HG03135 (cell line): ENCODE measurements at regions not wholly inside any gene's neighbourhood (a gene's known extent, or its start where the extent isn't known, plus 50 kb on each side); places are given as distances from the start of the nearest gene placed in this dataset.

Experiments used
- ATAC-seq: cut with Tn5 transposase; IDR thresholded peaks from one replicate; pipeline ENCODE4 v1.9.1; 2021; ENCODE audit warnings: mild to moderate bottlenecking, moderate library complexity; ENCODE audit not compliant: unreplicated experiment

DNA sequence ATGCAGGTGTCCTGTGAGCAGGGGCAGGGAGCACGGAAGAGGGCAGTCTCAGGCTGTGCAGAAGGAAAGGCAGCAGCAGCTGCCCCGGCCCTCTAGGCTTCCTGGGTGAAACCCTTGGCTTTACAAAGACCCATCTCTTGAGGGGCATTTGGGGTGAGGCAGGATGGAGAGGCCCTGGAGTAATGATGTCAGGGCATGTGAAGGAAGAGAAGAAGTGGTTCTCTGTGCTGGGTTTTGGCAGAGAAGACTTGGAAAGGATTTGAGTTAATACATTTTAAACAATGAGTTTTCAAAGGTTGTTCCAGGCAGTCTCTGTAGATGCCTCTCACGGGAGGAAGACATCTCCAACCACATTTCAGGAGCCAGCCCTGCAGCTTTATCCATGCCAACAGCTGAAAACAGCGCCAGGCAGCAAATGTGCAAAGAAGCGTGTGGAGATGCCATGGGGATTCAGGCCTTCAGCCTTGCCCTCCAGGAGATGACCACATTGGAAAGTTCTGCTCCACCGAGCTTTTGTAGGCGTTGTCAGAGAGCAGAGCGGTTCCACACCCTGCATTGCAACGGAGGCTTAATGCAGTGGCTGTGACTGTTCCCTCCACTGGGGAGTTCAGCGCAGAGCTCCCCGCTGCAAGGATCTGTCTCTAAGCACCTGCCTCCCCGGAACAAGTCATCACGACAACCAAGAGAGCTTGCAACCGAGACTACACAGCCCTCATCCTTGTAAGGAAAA is 322.8 kb downstream of the UQCRFS1 start:
- ATAC-seq, result no peak

GRCh38 chr19:28887920-28888618 is 324.9 kb downstream of the UQCRFS1 start:
- ATAC-seq, result no peak

DNA sequence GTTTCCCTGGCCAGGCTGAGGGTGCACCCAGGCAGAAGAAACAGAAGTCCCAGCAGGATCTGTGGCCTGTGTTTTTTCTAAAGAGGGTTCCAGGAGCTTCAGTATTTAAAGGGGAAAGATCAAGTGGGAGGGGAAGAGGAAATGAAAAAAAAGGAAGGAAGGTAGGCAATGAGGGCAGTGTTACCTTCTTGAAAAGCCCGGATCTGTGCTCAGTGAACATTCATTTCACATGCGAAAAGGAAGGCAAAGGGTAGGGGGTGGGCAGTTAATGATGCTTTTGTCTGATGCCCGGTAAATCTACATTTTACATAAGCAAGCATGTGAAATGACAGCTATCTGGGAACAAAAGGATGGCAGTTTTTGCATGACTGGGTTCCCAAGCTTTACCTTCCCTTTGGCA is 326.2 kb downstream of the UQCRFS1 start:
- ATAC-seq, result no peak

- ATAC-seq, result no peak
Observed at GRCh38 chr19:28885965-28886364, 327.0 kb downstream of the UQCRFS1 start.

GRCh38 chr19:28884786-28885476 is 328.0 kb downstream of the UQCRFS1 start:
- no peak for ATAC-seq

GRCh38 chr19:28883241-28883693 is 329.7 kb downstream of the UQCRFS1 start:
- ATAC-seq, result no peak

- ATAC-seq, result no peak
Observed at GRCh38 chr19:28882818-28883217, 330.1 kb downstream of the UQCRFS1 start.

- ATAC-seq, result no peak
Observed at GRCh38 chr19:28881616-28882015, 331.3 kb downstream of the UQCRFS1 start.

DNA sequence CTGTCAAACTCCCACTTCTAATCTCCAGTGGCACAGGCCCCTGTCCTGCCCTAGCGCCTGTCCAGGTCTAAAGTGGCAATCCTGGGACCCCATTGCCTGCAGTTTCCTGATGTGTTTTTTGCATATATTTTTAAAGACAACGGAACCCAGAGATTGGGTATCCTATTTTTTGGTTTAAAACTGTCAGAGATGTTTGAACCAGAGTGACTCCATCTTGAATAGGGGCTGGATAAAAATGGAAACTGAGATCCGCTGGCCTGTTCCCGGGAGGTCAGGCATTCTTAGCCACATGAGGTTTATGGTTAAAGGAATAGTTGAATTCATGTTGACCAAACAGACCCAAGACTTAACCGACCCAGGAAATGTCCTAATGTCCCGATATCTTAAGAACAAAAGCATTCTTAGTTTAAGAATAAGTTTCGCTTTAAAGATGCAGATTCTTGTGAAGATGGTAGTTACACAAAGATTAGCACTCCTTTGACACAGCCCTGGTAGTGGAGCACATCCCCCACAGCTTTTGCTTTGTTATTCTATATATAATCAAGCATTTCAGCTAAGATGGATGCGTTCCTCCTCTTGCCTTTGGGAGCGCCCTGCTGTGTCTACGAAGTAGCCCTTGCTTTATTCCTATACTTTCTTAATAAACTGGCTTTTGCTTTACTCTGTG is 332.1 kb downstream of the UQCRFS1 start:
- no peak for ATAC-seq

- no peak for ATAC-seq
Observed at GRCh38 chr19:28878862-28879566, 333.9 kb downstream of the UQCRFS1 start.

DNA sequence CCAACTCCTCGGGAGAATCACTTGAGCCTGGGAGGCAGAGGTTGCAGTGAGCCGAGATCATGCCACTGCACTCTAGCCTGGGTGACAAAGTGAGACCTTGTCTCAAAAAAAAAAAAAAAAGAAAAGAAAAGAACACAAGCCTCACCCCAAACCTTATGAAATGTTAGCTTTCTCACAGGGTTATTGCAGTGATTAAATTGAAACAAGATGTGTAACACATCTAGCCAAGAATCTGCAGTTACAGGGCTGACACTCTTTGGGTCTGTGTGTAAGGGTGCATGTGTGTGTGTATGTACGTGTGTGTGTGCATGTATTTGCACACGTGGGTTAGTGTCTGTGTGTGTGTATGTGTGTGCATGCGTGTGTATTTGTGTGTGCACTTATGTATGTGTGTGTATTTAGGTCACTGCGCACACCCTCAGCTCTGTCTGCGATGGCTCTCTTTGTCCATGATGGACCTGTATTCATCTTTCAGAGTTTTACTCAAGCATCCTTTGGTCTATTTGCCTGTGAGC is 336.3 kb downstream of the UQCRFS1 start:
- no peak for ATAC-seq

GRCh38 chr19:28874742-28875141 is 338.2 kb downstream of the UQCRFS1 start:
- no peak for ATAC-seq

- ATAC-seq, result no peak
Observed at GRCh38 chr19:28873301-28873700, 339.6 kb downstream of the UQCRFS1 start.

- ATAC-seq, result no peak
Observed at GRCh38 chr19:28871099-28871725, 341.7 kb downstream of the UQCRFS1 start.

- no peak for ATAC-seq
Observed at GRCh38 chr19:28869459-28869858, 343.5 kb downstream of the UQCRFS1 start.

GRCh38 chr19:28868836-28869235 is 344.1 kb downstream of the UQCRFS1 start:
- ATAC-seq, result no peak

DNA sequence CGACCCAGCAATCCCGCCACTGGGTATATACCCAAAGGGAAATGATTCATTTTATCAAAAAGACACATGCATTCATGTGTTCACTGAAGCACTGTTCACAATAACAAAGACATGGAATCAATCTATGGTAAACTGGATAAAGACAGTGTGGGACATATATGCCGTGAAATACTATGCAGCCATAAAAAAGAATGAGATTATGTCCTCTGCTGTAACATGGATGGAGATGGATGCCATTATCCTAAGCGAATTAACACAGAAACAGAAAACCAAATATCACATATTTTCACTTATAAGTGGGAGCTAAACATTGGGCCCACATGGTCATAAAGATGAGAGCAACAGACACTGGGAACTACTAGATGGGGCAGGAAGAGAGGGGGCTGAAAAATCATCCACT is 345.0 kb downstream of the UQCRFS1 start:
- no peak for ATAC-seq

- ATAC-seq, result no peak
Observed at GRCh38 chr19:28864577-28865042, 348.3 kb downstream of the UQCRFS1 start.

DNA sequence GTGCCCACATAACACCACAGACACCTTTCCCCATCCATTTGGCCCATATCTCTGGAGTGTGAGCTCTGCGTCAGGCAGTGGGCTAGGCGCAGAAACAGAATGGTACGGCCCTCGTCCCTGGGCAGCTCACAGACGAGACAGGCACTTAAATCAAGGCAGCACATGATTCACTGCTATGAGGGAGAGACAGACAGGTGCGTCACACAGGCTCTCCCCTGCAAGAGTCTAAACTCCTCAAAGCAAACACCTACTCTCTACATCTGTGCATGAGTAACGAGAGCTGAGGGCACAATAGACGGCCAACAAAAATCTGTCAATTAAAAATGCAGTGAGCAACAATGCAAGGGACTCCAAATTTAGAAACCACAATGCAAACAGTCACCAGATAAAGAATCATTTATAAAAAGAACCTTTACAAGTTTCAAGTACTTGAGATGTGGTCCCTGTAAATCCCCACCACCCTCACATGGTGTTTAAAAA is 348.9 kb downstream of the UQCRFS1 start:
- no peak for ATAC-seq

- ATAC-seq, result no peak
Observed at GRCh38 chr19:28862238-28862637, 350.7 kb downstream of the UQCRFS1 start.
